HepG2 (cell line): ENCODE measurements at regions not wholly inside any gene's neighbourhood (a gene's known extent, or its start where the extent isn't known, plus 50 kb on each side); places are given as distances from the start of the nearest gene placed in this dataset.

ENCODE experiments used
- FOXJ3 ChIP-seq: sonication (generic); formaldehyde crosslinking; IDR thresholded peaks from 2 replicates; pipeline ENCODE4 v1.4.0; 2020; ENCODE audit warnings: missing genetic modification reagents, mild to moderate bottlenecking, borderline replicate concordance
- HNRNPLL ChIP-seq: fragments of 200-400 bp; formaldehyde crosslinking; IDR thresholded peaks from 2 replicates; pipeline ENCODE4 v1.6.1; 2017; ENCODE audit warnings: mild to moderate bottlenecking, low read depth, low read length; ENCODE audit not compliant: poor library complexity, severe bottlenecking
- NCOR1 ChIP-seq: fragments of 200-600 bp; sonication (generic); IDR thresholded peaks from 2 replicates; pipeline ENCODE4 v1.7.0; 2017; ENCODE audit warnings: antibody characterized with exemption, low read length, borderline replicate concordance
- RFX5 ChIP-seq: IDR thresholded peaks from 2 replicates; pipeline ENCODE4 v1.6.1; 2011; ENCODE audit warnings: low read depth, low read length, improper control_type of control experiment
- SMAD3 ChIP-seq: sonication (generic); formaldehyde crosslinking; IDR thresholded peaks from 2 replicates; pipeline ENCODE4 v1.4.0; 2020; ENCODE audit warnings: missing genetic modification reagents
- ZFX ChIP-seq: sonication (generic); formaldehyde crosslinking; IDR thresholded peaks from 2 replicates; pipeline ENCODE4 v1.4.0; 2020; ENCODE audit warnings: mild to moderate bottlenecking, low read depth, missing genetic modification reagents, moderate library complexity
- ZNF121 ChIP-seq: sonication (generic); formaldehyde crosslinking; IDR thresholded peaks from 2 replicates; pipeline ENCODE4 v1.5.0; 2020; ENCODE audit warnings: mild to moderate bottlenecking, missing genetic modification reagents
- ZNF740 ChIP-seq: sonication (generic); formaldehyde crosslinking; IDR thresholded peaks from 2 replicates; pipeline ENCODE4 v1.4.0; 2020; ENCODE audit warnings: missing genetic modification reagents
- ZNF747 ChIP-seq: sonication (generic); formaldehyde crosslinking; IDR thresholded peaks from 2 replicates; pipeline ENCODE4 v1.8.1; 2023; ENCODE audit warnings: missing genetic modification reagents, mild to moderate bottlenecking, borderline replicate concordance
- TF ChIP-seq, protein P1 (sequence below): sonication (generic); formaldehyde crosslinking; IDR thresholded peaks from 2 replicates; pipeline ENCODE4 v1.5.0; 2020; ENCODE audit warnings: mild to moderate bottlenecking, missing genetic modification reagents, moderate library complexity
- TF ChIP-seq, protein P2 (sequence below), 2 experiments: IDR thresholded peaks; 2 replicates each; pipeline ENCODE4 v1.6.1; 2011 to 2012; ENCODE audit warnings: low read length in 2 of 2, borderline replicate concordance in 1 of 2, low read depth in 1 of 2, mild to moderate bottlenecking in 1 of 2, moderate library complexity in 1 of 2

DNA sequence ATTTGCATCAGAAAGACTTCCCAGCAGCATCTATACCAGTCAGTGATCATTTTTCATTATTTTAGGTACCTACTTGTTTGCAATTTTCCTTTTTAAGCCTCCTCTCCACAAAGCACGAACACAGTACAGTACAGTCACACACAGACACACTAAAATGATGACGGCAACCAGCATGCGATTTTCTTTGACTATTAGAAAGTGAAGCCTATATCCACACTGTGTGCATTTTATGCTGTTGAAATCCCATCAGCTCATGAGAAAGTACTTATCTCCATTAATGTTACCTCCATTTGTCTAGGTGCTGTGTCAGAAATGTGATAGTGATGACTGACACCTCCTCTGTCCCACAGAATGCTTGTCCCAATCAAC, 294.7 kb upstream of the MEIS2 start:
- no peak for TF ChIP-seq RFX5
- TF ChIP-seq, protein P1, sequence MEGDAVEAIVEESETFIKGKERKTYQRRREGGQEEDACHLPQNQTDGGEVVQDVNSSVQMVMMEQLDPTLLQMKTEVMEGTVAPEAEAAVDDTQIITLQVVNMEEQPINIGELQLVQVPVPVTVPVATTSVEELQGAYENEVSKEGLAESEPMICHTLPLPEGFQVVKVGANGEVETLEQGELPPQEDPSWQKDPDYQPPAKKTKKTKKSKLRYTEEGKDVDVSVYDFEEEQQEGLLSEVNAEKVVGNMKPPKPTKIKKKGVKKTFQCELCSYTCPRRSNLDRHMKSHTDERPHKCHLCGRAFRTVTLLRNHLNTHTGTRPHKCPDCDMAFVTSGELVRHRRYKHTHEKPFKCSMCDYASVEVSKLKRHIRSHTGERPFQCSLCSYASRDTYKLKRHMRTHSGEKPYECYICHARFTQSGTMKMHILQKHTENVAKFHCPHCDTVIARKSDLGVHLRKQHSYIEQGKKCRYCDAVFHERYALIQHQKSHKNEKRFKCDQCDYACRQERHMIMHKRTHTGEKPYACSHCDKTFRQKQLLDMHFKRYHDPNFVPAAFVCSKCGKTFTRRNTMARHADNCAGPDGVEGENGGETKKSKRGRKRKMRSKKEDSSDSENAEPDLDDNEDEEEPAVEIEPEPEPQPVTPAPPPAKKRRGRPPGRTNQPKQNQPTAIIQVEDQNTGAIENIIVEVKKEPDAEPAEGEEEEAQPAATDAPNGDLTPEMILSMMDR = no peak
- no peak for TF ChIP-seq FOXJ3 (CRISPR knock-in tag)
- TF ChIP-seq NCOR1 = no peak
- TF ChIP-seq ZNF740 (CRISPR knock-in tag) = no peak
- no peak for TF ChIP-seq SMAD3 (CRISPR knock-in tag)
- TF ChIP-seq HNRNPLL = no peak
- TF ChIP-seq, protein P2, sequence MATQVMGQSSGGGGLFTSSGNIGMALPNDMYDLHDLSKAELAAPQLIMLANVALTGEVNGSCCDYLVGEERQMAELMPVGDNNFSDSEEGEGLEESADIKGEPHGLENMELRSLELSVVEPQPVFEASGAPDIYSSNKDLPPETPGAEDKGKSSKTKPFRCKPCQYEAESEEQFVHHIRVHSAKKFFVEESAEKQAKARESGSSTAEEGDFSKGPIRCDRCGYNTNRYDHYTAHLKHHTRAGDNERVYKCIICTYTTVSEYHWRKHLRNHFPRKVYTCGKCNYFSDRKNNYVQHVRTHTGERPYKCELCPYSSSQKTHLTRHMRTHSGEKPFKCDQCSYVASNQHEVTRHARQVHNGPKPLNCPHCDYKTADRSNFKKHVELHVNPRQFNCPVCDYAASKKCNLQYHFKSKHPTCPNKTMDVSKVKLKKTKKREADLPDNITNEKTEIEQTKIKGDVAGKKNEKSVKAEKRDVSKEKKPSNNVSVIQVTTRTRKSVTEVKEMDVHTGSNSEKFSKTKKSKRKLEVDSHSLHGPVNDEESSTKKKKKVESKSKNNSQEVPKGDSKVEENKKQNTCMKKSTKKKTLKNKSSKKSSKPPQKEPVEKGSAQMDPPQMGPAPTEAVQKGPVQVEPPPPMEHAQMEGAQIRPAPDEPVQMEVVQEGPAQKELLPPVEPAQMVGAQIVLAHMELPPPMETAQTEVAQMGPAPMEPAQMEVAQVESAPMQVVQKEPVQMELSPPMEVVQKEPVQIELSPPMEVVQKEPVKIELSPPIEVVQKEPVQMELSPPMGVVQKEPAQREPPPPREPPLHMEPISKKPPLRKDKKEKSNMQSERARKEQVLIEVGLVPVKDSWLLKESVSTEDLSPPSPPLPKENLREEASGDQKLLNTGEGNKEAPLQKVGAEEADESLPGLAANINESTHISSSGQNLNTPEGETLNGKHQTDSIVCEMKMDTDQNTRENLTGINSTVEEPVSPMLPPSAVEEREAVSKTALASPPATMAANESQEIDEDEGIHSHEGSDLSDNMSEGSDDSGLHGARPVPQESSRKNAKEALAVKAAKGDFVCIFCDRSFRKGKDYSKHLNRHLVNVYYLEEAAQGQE (IDR thresholded peaks at IDR 0.05; ENCODE audit: borderline replicate concordance in 1 of 2, low read depth in 1 of 2, low read length in 2 of 2) = no peak
- TF ChIP-seq ZNF747 = no peak
- no peak for TF ChIP-seq ZNF121 (CRISPR knock-in tag)
- no peak for TF ChIP-seq ZFX
